Ascending aorta (tissue), 2 donors: ENCODE measurements at regions not wholly inside any gene's neighbourhood (a gene's known extent, or its start where the extent isn't known, plus 50 kb on each side); places are given as distances from the start of the nearest gene placed in this dataset.

Experiments used
- DNase-seq, 2 donors: peaks; one replicate each; pipeline ENCODE4 v3.0.0-alpha.2; 2019; ENCODE audit warnings: low spot score in 2 of 2
- H3K27ac ChIP-seq, 2 donors: fragments of 200-600 bp; sonication (generic); one replicate each; pipeline ENCODE4 v1.5.1; 2016 to 2017; ENCODE audit warnings: mild to moderate bottlenecking in 1 of 2
- H3K27me3 ChIP-seq: fragments of 200-600 bp; sonication (generic); one replicate; pipeline ENCODE4 v1.5.1; 2017
- H3K36me3 ChIP-seq, 2 donors: fragments of 200-600 bp; sonication (generic); one replicate each; pipeline ENCODE4 v1.5.1; 2016
- H3K4me1 ChIP-seq, 2 donors: fragments of 200-600 bp; sonication (generic); one replicate each; pipeline ENCODE4 v1.5.1; 2016 to 2017; ENCODE audit warnings: mild to moderate bottlenecking in 1 of 2
- H3K4me3 ChIP-seq, 2 donors: fragments of 200-600 bp; sonication (generic); one replicate each; pipeline ENCODE4 v1.5.1; 2016 to 2017; ENCODE audit warnings: mild to moderate bottlenecking in 1 of 2
- H3K9me3 ChIP-seq, 2 donors: fragments of 200-600 bp; sonication (generic); one replicate each; pipeline ENCODE4 v1.5.1; 2016
- CTCF ChIP-seq, 3 experiments: fragments of 200-600 bp in 2 of 3; fragments of 450-650 bp in 1 of 3; sonication (generic) in 2 of 3; IDR thresholded peaks; one replicate each; pipeline ENCODE4 v1.5.1; 2016 to 2019; ENCODE audit warnings: antibody characterized with exemption in 3 of 3, mild to moderate bottlenecking in 1 of 3, moderate library complexity in 1 of 3
- intact Hi-C: fragments of 100-400 bp; cut with DNase I; formaldehyde crosslinking; loops from one replicate; pipeline ENCODE4 v1.15.1; 2023

DNA sequence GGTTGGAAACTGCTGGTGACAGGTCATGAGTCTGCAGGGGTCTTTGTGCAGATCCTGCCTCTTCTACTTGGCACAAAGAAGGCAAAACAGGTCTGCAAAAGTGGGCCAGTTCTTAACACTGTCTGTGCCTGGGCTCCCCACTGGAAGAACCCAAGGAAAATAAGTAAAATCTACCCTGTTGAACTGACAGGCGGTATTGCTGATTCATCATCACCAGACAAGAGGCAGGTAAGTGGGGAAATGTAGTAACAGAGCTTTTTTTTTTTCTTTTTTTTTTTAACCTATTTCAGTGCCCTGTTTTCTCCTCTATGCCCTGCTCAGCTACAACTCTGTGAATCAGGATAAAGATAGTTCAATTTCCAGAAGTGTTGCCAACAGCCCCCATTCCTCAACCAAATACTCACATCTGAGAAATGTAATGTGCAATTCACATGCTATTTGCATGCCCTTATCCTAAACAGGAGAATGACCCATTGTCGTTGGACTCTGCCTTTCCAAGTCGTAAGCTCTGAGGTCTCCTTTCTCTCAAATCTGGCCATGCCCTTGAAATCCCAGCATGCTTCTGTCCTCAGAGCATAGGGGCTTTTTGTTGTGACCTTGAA is 237.0 kb downstream of the SOX9 start:
- no peak for DNase-seq
- intact Hi-C loops = no loop called here
- Histone ChIP-seq H3K27me3 (no peaks in the 10 kb centered on the region), H3K9me3 (no peaks in the 10 kb centered on the region), H3K36me3 (no peaks in the 10 kb centered on the region), H3K4me1 (no peaks in the 10 kb centered on the region), H3K27ac (no peak overlapping the region), H3K4me3 (no peak overlapping the region)
- no peak for TF ChIP-seq CTCF (IDR thresholded peaks at IDR 0.05)

DNA sequence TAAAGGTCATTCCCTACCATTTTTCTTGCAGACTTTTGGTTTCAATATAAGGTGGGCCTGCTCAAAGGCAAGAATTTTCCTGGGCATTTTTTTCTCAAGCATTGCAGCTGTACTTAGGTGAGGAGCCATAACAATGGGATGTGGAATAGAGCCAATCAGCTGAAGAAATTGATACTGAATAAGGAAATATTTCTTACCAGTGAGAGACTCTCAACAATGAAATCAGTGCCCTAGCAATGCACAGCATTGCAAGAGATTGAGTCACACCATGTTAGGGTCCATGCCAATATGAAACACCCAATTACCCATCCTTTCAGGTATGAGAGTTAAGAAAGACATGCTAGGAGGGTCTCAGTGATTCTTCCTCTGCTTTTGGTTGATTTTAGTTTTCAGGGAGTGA is 237.6 kb downstream of the SOX9 start:
- TF ChIP-seq CTCF (IDR thresholded peaks at IDR 0.05) = no peak
- Histone ChIP-seq H3K4me1 (no peaks in the 10 kb centered on the region), H3K9me3 (no peaks in the 10 kb centered on the region), H3K27me3 (no peaks in the 10 kb centered on the region), H3K4me3 (no peak overlapping the region), H3K27ac (no peak overlapping the region), H3K36me3 (no peaks in the 10 kb centered on the region)
- DNase-seq = no peak
- intact Hi-C loops = no loop called here

- Histone ChIP-seq H3K4me3 (no peak overlapping the region), H3K9me3 (no peaks in the 10 kb centered on the region), H3K27me3 (no peaks in the 10 kb centered on the region), H3K4me1 (no peaks in the 10 kb centered on the region), H3K36me3 (no peaks in the 10 kb centered on the region), H3K27ac (no peak overlapping the region)
- no peak for TF ChIP-seq CTCF (IDR thresholded peaks at IDR 0.05)
- no peak for DNase-seq
- intact Hi-C loops = no loop called here
Measured at GRCh38 chr17:72359274-72359673, 238.5 kb downstream of the SOX9 start.

- no peak overlapping the region for H3K4me3 ChIP-seq
- no peaks in the 10 kb centered on the region for H3K4me1 ChIP-seq
- intact Hi-C loops = no loop called here
- no peaks in the 10 kb centered on the region for H3K36me3 ChIP-seq
- DNase-seq = no peak
- H3K27ac ChIP-seq = no peak overlapping the region
- TF ChIP-seq CTCF (IDR thresholded peaks at IDR 0.05) = no peak
- no peaks in the 10 kb centered on the region for H3K27me3 ChIP-seq
- H3K9me3 ChIP-seq = no peaks in the 10 kb centered on the region
Measured at GRCh38 chr17:72359811-72360210, 239.0 kb downstream of the SOX9 start.

DNA sequence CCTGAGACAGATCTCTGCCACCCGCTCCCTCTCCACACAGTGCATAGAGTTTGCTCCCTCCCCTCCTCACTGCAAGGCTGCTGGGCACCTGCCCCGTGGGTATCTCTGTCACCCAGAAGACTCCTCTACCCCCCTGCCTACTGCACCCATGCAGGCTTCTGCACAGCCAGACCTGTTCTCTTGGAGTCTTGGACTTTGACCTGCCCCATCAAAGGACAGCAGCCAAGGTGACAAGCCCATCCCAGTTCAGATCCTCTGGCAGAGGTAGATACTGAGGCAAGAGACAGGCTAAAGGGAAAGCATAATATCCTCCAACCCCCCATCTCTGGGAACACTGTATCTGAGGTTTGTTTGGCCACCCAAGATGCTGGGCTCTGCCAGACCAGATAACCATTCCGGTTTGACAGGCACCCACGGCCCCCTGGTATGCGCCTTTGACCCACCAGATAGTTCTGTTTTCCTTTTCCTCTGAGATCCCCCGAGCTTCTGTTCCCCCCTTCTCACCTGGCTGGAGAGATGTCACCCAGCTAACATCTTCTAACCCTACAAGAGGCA is 239.6 kb downstream of the SOX9 start:
- TF ChIP-seq CTCF (IDR thresholded peaks at IDR 0.05) = no peak
- Histone ChIP-seq H3K27ac (no peak overlapping the region), H3K4me1 (no peaks in the 10 kb centered on the region), H3K4me3 (no peak overlapping the region), H3K36me3 (no peaks in the 10 kb centered on the region), H3K27me3 (no peaks in the 10 kb centered on the region), H3K9me3 (no peaks in the 10 kb centered on the region)
- intact Hi-C loops = no loop called here
- DNase-seq = no peak

- Histone ChIP-seq H3K27me3 (no peaks in the 10 kb centered on the region), H3K9me3 (no peaks in the 10 kb centered on the region), H3K4me1 (no peaks in the 10 kb centered on the region), H3K4me3 (no peak overlapping the region), H3K27ac (no peak overlapping the region), H3K36me3 (no peaks in the 10 kb centered on the region)
- intact Hi-C loops = no loop called here
- no peak for DNase-seq
- TF ChIP-seq CTCF (IDR thresholded peaks at IDR 0.05) = no peak
Measured at GRCh38 chr17:72361892-72362291, 241.1 kb downstream of the SOX9 start.
